ENCODE measurements at regions not wholly inside any gene's neighbourhood (a gene's known extent, or its start where the extent isn't known, plus 50 kb on each side); places are given as distances from the start of the nearest gene placed in this dataset.
"Not testable (repeated sequence)": the region's sequence is repeated elsewhere in the genome, so short reads cannot be mapped to it uniquely, and the experiment has no call there.

GRCh38 chr3:81823086-81823485, 61.6 kb upstream of the GBE1 start:
- TF ChIP-seq CTCF (IDR thresholded peaks at IDR 0.05; ENCODE audit: borderline replicate concordance, insufficient read depth, low read depth, low read length), result no peak
- H3K4me3 ChIP-seq (ENCODE audit: low read depth, low read length), result no peak overlapping the region

GRCh38 chr3:81816473-81817250, 55.2 kb upstream of the GBE1 start:
- TF ChIP-seq CTCF (IDR thresholded peaks at IDR 0.05; ENCODE audit: borderline replicate concordance, insufficient read depth, low read depth, low read length), result no peak
- H3K4me3 ChIP-seq (ENCODE audit: low read depth, low read length), result no peak overlapping the region

GRCh38 chr3:81812098-81812497, 50.7 kb upstream of the GBE1 start:
- not testable (repeated sequence) for H3K4me3 ChIP-seq (ENCODE audit: low read depth, low read length)

Data from GM12875 (cell line).